GM12878 (cell line): ENCODE measurements at regions not wholly inside any gene's neighbourhood (a gene's known extent, or its start where the extent isn't known, plus 50 kb on each side); places are given as distances from the start of the nearest gene placed in this dataset.

Experiments used
- CTCF ChIP-seq, 3 experiments: IDR thresholded peaks in 2 of 3; conservative IDR thresholded peaks in 1 of 3; 2 replicates each; pipeline ENCODE4 v1.5.1; 2011; ENCODE audit warnings: low read depth in 3 of 3, low read length in 3 of 3, mild to moderate bottlenecking in 3 of 3, control low read depth in 2 of 3, moderate library complexity in 2 of 3, inconsistent platforms in 1 of 3, mixed read lengths in 1 of 3; ENCODE audit not compliant: control insufficient read depth in 2 of 3, insufficient read depth in 1 of 3; ENCODE audit errors: extremely low read depth in 1 of 3
- EP300 ChIP-seq, 2 experiments: fragments of 150-350 bp in 1 of 2; IDR thresholded peaks; 2 replicates each; pipeline ENCODE4 v1.6.1; 2011 to 2012; ENCODE audit warnings: low read depth in 2 of 2, low read length in 2 of 2, borderline replicate concordance in 1 of 2, improper control_type of control experiment in 1 of 2, inconsistent platforms in 1 of 2; ENCODE audit not compliant: control insufficient read depth in 1 of 2
- GABPA ChIP-seq: IDR thresholded peaks from 2 replicates; pipeline ENCODE4 v1.6.1; 2014; ENCODE audit warnings: antibody characterized with exemption, low read depth, mild to moderate bottlenecking, inconsistent platforms
- POLR2A ChIP-seq: IDR thresholded peaks from 2 replicates; pipeline ENCODE4 v1.6.1; 2011; ENCODE audit warnings: low read depth, mild to moderate bottlenecking, low read length
- SMC3 ChIP-seq: IDR thresholded peaks from 2 replicates; pipeline ENCODE4 v1.6.1; 2011; ENCODE audit warnings: low read length, improper control_type of control experiment, borderline replicate concordance

GRCh38 chr13:47407808-47408207 lies 511.0 kb upstream of the HTR2A start:
- TF ChIP-seq EP300 (IDR thresholded peaks at IDR 0.05; ENCODE audit: borderline replicate concordance in 1 of 2, control insufficient read depth in 1 of 2, low read depth in 2 of 2, low read length in 2 of 2), result no peak
- no peak for TF ChIP-seq POLR2A
- TF ChIP-seq SMC3, result no peak
- no peak for TF ChIP-seq CTCF (IDR thresholded peaks at IDR 0.05 in 2 of 3, conservative IDR thresholded peaks at IDR 0.05 in 1 of 3; ENCODE audit: control insufficient read depth in 2 of 3, extremely low read depth in 1 of 3, insufficient read depth in 1 of 3, low read depth in 3 of 3, low read length in 3 of 3)
- no peak for TF ChIP-seq GABPA
